HepG2 (cell line): ENCODE measurements at regions not wholly inside any gene's neighbourhood (a gene's known extent, or its start where the extent isn't known, plus 50 kb on each side); places are given as distances from the start of the nearest gene placed in this dataset.

Source experiments
- ATAC-seq: fragments of 200-7000 bp; cut with Tn5 transposase; 3 replicates; pipeline ENCODE4 v1.9.1; 2020; ENCODE audit warnings: mild to moderate bottlenecking, moderate library complexity
- BruUV-seq: library from RNA; stranded (reverse); fragments of 400-500 nt; replicated peaks from 2 replicates; lab custom pipeline; 2021; lab: Mats Ljungman, UMichigan
- CTCF ChIA-PET: fragments of 300-600 bp; formaldehyde crosslinking; extraction: SDS; loops from one replicate; lab custom pipeline; 2021; ENCODE audit warnings: low total read pairs, inconsistent platforms, low intra/inter-chr PET ratio; lab: Yijun Ruan, JAX
- POLR2A ChIA-PET: fragments of 350-600 bp; sonication (Branson Sonifier 250); formaldehyde crosslinking; loops from one replicate; lab custom pipeline; 2020; ENCODE audit warnings: antibody characterized with exemption, inconsistent platforms; lab: Yijun Ruan, JAX
- DNase-seq: peaks from one replicate; pipeline ENCODE4 v3.0.0-alpha.2; 2015; ENCODE audit warnings: low spot score
- FAIRE-seq: peaks from 3 replicates; lab custom pipeline; 2011; peaks lifted over from hg19 to GRCh38; lab: Jason Lieb, UNC
- H2AFZ ChIP-seq: one replicate; pipeline ENCODE4 v1.6.1; 2011; ENCODE audit warnings: low read length, inconsistent platforms
- H3K27ac ChIP-seq: fragments of 300-600 bp; 3 replicates; pipeline ENCODE4 v1.8.0; 2011; ENCODE audit warnings: mixed run types, mild to moderate bottlenecking, mixed read lengths, low read length, inconsistent platforms; ENCODE audit not compliant: insufficient read depth; ENCODE audit errors: extremely low read length
- H3K27me3 ChIP-seq, 2 experiments: fragments of 200-600 bp in 1 of 2; 2 replicates in 1 of 2; 3 replicates in 1 of 2; pipeline versions ENCODE4 v1.6.0 to v1.8.0; 2011; ENCODE audit warnings: low read length in 2 of 2, mild to moderate bottlenecking in 2 of 2, moderate library complexity in 2 of 2, inconsistent platforms in 1 of 2; ENCODE audit not compliant: insufficient read depth in 2 of 2, control insufficient read depth in 1 of 2
- H3K36me3 ChIP-seq, 2 experiments: fragments of 200-600 bp in 1 of 2; replicated peaks in 1 of 2; 2 replicates in 1 of 2; 3 replicates in 1 of 2; pipeline versions ENCODE4 v1.5.1 to v1.8.0; 2011; ENCODE audit warnings: low read length in 2 of 2, inconsistent platforms in 1 of 2; ENCODE audit not compliant: insufficient read depth in 2 of 2, control insufficient read depth in 1 of 2
- H3K4me1 ChIP-seq: 2 replicates; pipeline ENCODE4 v1.5.1; 2012; ENCODE audit warnings: low read length, inconsistent platforms; ENCODE audit not compliant: insufficient read depth
- H3K4me2 ChIP-seq: 2 replicates; pipeline ENCODE4 v1.6.0; 2011; ENCODE audit warnings: low read depth, low read length, inconsistent platforms
- H3K4me3 ChIP-seq, 3 experiments: fragments of 200-600 bp in 1 of 3; sonication (generic), shearing (Covaris generic) in 1 of 3; replicated peaks in 1 of 3; 2 replicates each; pipeline ENCODE4 v1.5.1; 2011 to 2016; ENCODE audit warnings: low read length in 3 of 3, inconsistent platforms in 2 of 3, low read depth in 2 of 3, mild to moderate bottlenecking in 2 of 3, control low read depth in 1 of 3, mixed read lengths in 1 of 3; ENCODE audit not compliant: insufficient read depth in 1 of 3
- H3K79me2 ChIP-seq: one replicate; pipeline ENCODE4 v1.6.1; 2011; ENCODE audit warnings: low read length, inconsistent platforms; ENCODE audit not compliant: insufficient read depth
- H3K9ac ChIP-seq: 2 replicates; pipeline ENCODE4 v1.6.0; 2011; ENCODE audit warnings: mild to moderate bottlenecking, low read depth, low read length, inconsistent platforms; ENCODE audit not compliant: insufficient read depth
- H3K9me3 ChIP-seq: 2 replicates; pipeline ENCODE4 v1.5.1; 2012; ENCODE audit warnings: mild to moderate bottlenecking, low read length
- H4K20me1 ChIP-seq: 2 replicates; pipeline ENCODE4 v1.6.0; 2011; ENCODE audit warnings: inconsistent platforms, mild to moderate bottlenecking, low read length, moderate library complexity; ENCODE audit not compliant: insufficient read depth
- CEBPB ChIP-seq: IDR thresholded peaks from 2 replicates; pipeline ENCODE4 v1.6.1; 2011; ENCODE audit warnings: low read depth, low read length, improper control_type of control experiment, borderline replicate concordance
- EHMT2 ChIP-seq: fragments of 200-600 bp; sonication (generic); IDR thresholded peaks from 2 replicates; pipeline ENCODE4 v1.7.0; 2017; ENCODE audit warnings: antibody characterized with exemption, low read depth, low read length, borderline replicate concordance
- ELF3 ChIP-seq: IDR thresholded peaks from 2 replicates; pipeline ENCODE4 v1.6.1; 2016; ENCODE audit warnings: missing genetic modification reagents, missing compliant biosample characterization
- MTA1 ChIP-seq: sonication (generic); formaldehyde crosslinking; IDR thresholded peaks from 2 replicates; pipeline ENCODE4 v1.4.0; 2020; ENCODE audit warnings: missing genetic modification reagents, mild to moderate bottlenecking, borderline replicate concordance
- PHF20 ChIP-seq: sonication (generic); formaldehyde crosslinking; IDR thresholded peaks from 2 replicates; pipeline ENCODE4 v1.5.0; 2020; ENCODE audit warnings: mild to moderate bottlenecking, missing genetic modification reagents
- SSRP1 ChIP-seq: IDR thresholded peaks from 2 replicates; pipeline ENCODE4 v1.6.1; 2016; ENCODE audit warnings: control low read depth
- ZFP90 ChIP-seq: sonication (generic); formaldehyde crosslinking; IDR thresholded peaks from 2 replicates; pipeline ENCODE4 v1.8.0; 2022; ENCODE audit warnings: missing genetic modification reagents, mild to moderate bottlenecking, inconsistent platforms, borderline replicate concordance
- ZNF230 ChIP-seq: sonication (generic); formaldehyde crosslinking; IDR thresholded peaks from 2 replicates; pipeline ENCODE4 v1.4.0; 2020; ENCODE audit warnings: mild to moderate bottlenecking, missing genetic modification reagents
- ZNF24 ChIP-seq: fragments of 450-650 bp; IDR thresholded peaks from 2 replicates; pipeline ENCODE4 v1.6.1; 2017; ENCODE audit warnings: antibody characterized with exemption, mild to moderate bottlenecking
- ZNF503 ChIP-seq: sonication (generic); formaldehyde crosslinking; IDR thresholded peaks from 2 replicates; pipeline ENCODE4 v1.4.0; 2020; ENCODE audit warnings: missing genetic modification reagents
- ZNF562 ChIP-seq: sonication (generic); formaldehyde crosslinking; IDR thresholded peaks from 2 replicates; pipeline ENCODE4 v1.8.0; 2022; ENCODE audit warnings: missing genetic modification reagents, borderline replicate concordance
- ZNF83 ChIP-seq: sonication (generic); formaldehyde crosslinking; IDR thresholded peaks from 2 replicates; pipeline ENCODE4 v1.4.0; 2020; ENCODE audit warnings: missing genetic modification reagents, mild to moderate bottlenecking, borderline replicate concordance
- WGBS: methylation state at CpG from one replicate; pipeline ENCODE4 v1.1.6; 2017; ENCODE audit warnings: low lambda C conversion rate; 5-methylcytosine and 5-hydroxymethylcytosine counted together
- in situ Hi-C: cut with HindIII; loops from 2 replicates; pipeline ENCODE4 v1.10.0; 2017; ENCODE audit warnings: low pct_unique_long_range_greater_than_20kb; ENCODE audit not compliant: extremely low pct_ligation_motif_present
- intact Hi-C: fragments of 100-400 bp; cut with micrococcal nuclease; formaldehyde crosslinking; loops from one replicate; pipeline ENCODE4 v1.10.0; 2022; ENCODE audit not compliant: unreplicated experiment
- TF ChIP-seq, protein P1 (sequence below): sonication (generic); formaldehyde crosslinking; IDR thresholded peaks from 2 replicates; pipeline ENCODE4 v1.4.0; 2020; ENCODE audit warnings: mild to moderate bottlenecking, missing genetic modification reagents, borderline replicate concordance
- TF ChIP-seq, protein P2 (sequence below): sonication (generic); formaldehyde crosslinking; IDR thresholded peaks from 2 replicates; pipeline ENCODE4 v1.8.1; 2022; ENCODE audit warnings: low read depth, mild to moderate bottlenecking, missing genetic modification reagents

DNA sequence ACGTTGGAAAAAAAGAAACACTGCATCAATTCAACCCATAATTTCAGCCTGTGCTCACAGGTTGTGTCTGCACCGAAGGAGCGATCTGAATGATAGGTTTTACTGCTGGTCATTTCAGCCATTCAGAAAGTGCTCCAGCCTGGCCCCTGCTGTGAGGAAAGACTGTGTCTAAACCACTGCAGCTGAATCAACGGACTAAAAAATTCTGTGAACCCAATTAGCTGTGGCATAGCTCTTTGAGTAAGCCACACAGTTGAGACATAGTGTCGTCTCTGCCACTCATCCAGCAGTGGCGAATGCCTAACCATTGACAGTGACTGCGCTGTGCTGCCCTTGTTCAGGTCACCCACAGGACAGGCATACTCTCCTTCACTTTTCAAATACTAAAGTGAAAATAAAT lies 179.8 kb downstream of the COG6 start (continued):
- TF ChIP-seq, protein P1, sequence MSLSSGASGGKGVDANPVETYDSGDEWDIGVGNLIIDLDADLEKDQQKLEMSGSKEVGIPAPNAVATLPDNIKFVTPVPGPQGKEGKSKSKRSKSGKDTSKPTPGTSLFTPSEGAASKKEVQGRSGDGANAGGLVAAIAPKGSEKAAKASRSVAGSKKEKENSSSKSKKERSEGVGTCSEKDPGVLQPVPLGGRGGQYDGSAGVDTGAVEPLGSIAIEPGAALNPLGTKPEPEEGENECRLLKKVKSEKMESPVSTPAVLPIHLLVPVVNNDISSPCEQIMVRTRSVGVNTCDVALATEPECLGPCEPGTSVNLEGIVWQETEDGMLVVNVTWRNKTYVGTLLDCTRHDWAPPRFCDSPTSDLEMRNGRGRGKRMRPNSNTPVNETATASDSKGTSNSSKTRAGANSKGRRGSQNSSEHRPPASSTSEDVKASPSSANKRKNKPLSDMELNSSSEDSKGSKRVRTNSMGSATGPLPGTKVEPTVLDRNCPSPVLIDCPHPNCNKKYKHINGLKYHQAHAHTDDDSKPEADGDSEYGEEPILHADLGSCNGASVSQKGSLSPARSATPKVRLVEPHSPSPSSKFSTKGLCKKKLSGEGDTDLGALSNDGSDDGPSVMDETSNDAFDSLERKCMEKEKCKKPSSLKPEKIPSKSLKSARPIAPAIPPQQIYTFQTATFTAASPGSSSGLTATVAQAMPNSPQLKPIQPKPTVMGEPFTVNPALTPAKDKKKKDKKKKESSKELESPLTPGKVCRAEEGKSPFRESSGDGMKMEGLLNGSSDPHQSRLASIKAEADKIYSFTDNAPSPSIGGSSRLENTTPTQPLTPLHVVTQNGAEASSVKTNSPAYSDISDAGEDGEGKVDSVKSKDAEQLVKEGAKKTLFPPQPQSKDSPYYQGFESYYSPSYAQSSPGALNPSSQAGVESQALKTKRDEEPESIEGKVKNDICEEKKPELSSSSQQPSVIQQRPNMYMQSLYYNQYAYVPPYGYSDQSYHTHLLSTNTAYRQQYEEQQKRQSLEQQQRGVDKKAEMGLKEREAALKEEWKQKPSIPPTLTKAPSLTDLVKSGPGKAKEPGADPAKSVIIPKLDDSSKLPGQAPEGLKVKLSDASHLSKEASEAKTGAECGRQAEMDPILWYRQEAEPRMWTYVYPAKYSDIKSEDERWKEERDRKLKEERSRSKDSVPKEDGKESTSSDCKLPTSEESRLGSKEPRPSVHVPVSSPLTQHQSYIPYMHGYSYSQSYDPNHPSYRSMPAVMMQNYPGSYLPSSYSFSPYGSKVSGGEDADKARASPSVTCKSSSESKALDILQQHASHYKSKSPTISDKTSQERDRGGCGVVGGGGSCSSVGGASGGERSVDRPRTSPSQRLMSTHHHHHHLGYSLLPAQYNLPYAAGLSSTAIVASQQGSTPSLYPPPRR (CRISPR knock-in tag) = no peak
- TF ChIP-seq ZNF230 = no peak
- TF ChIP-seq CEBPB = no peak
- TF ChIP-seq ZNF83 (CRISPR knock-in tag) = no peak
- TF ChIP-seq ZFP90 (CRISPR knock-in tag) = no peak

- in situ Hi-C loops (no loop called here), intact Hi-C loops (no loop called here)
- 51% methylated on average over 2 of the region's 2 CpGs for WGBS
- Histone ChIP-seq H3K4me3 (no peak overlapping the region), H3K4me1 (no peaks in the 10 kb centered on the region), H3K27ac (no peak overlapping the region), H3K9me3 (no peaks in the 10 kb centered on the region), H4K20me1 (no peaks in the 10 kb centered on the region), H3K9ac (no peak overlapping the region), H3K27me3 (peaks cover 0 to 4% of the 10 kb centered on the region in 2 experiments; a peak in 1 of 5 replicates), H3K36me3 (no peaks in the 10 kb centered on the region), H3K79me2 (no peaks in the 10 kb centered on the region), H2AFZ (no peak overlapping the region), H3K4me2 (no peak overlapping the region)
- no peak for DNase-seq
- POLR2A ChIA-PET = no interaction called here
- FAIRE-seq = no peak
- ATAC-seq = no peak
- CTCF ChIA-PET = no interaction called here
- no TSS peak for BruUV-seq
- TF ChIP-seq SSRP1 (CRISPR knock-in tag) = no peak
- TF ChIP-seq ZNF562 (CRISPR knock-in tag) = no peak
- no peak for TF ChIP-seq ZNF24
- TF ChIP-seq EHMT2 = no peak
- TF ChIP-seq ZNF503 = no peak
- TF ChIP-seq ELF3 = no peak
- no peak for TF ChIP-seq MTA1 (CRISPR knock-in tag)
- TF ChIP-seq, protein P2, sequence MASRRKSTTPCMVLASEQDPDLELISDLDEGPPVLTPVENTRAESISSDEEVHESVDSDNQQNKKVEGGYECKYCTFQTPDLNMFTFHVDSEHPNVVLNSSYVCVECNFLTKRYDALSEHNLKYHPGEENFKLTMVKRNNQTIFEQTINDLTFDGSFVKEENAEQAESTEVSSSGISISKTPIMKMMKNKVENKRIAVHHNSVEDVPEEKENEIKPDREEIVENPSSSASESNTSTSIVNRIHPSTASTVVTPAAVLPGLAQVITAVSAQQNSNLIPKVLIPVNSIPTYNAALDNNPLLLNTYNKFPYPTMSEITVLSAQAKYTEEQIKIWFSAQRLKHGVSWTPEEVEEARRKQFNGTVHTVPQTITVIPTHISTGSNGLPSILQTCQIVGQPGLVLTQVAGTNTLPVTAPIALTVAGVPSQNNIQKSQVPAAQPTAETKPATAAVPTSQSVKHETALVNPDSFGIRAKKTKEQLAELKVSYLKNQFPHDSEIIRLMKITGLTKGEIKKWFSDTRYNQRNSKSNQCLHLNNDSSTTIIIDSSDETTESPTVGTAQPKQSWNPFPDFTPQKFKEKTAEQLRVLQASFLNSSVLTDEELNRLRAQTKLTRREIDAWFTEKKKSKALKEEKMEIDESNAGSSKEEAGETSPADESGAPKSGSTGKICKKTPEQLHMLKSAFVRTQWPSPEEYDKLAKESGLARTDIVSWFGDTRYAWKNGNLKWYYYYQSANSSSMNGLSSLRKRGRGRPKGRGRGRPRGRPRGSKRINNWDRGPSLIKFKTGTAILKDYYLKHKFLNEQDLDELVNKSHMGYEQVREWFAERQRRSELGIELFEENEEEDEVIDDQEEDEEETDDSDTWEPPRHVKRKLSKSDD = no peak
- no peak for TF ChIP-seq PHF20 (CRISPR knock-in tag)
Observed at GRCh38 chr13:39836038-39836437, 180.6 kb downstream of the COG6 start.
